ENCODE measurements at regions not wholly inside any gene's neighbourhood (a gene's known extent, or its start where the extent isn't known, plus 50 kb on each side); places are given as distances from the start of the nearest gene placed in this dataset.

DNA sequence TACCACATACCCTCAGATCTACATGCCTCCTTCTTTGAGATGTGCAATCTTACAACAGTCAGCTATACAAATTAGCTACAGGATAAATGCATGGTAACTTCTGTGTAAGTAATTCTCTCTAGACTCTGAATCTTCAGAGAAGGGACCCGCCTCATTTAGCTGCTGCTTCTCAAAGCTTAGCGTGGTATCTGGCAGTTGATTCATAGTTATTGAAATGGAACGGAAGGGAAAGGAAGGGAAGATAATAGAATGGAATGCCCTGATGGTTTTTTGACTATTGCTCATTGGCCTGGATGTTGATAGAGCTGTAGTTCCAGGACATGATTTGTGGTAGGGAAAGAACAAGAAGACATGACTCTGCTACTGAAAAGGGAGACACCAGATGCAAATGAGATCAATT, 498.1 kb upstream of the CRIM1 start:
- H3K27me3 ChIP-seq = no peaks in the 10 kb centered on the region
- H3K36me3 ChIP-seq = no peaks in the 10 kb centered on the region
- no peak for DNase-seq (ENCODE audit: low read depth in 1 of 2, low spot score in 1 of 2)
- no peaks in the 10 kb centered on the region for H3K4me1 ChIP-seq (ENCODE audit: low read depth)
- H3K9me3 ChIP-seq (ENCODE audit: low read depth) = no peaks in the 10 kb centered on the region
- H3K27ac ChIP-seq = no peak overlapping the region
- TF ChIP-seq, protein P1, sequence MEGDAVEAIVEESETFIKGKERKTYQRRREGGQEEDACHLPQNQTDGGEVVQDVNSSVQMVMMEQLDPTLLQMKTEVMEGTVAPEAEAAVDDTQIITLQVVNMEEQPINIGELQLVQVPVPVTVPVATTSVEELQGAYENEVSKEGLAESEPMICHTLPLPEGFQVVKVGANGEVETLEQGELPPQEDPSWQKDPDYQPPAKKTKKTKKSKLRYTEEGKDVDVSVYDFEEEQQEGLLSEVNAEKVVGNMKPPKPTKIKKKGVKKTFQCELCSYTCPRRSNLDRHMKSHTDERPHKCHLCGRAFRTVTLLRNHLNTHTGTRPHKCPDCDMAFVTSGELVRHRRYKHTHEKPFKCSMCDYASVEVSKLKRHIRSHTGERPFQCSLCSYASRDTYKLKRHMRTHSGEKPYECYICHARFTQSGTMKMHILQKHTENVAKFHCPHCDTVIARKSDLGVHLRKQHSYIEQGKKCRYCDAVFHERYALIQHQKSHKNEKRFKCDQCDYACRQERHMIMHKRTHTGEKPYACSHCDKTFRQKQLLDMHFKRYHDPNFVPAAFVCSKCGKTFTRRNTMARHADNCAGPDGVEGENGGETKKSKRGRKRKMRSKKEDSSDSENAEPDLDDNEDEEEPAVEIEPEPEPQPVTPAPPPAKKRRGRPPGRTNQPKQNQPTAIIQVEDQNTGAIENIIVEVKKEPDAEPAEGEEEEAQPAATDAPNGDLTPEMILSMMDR (IDR thresholded peaks at IDR 0.05; ENCODE audit: low read depth, low read length) = no peak
- H3K4me3 ChIP-seq = no peak overlapping the region

- TF ChIP-seq, protein P1 (IDR thresholded peaks at IDR 0.05; ENCODE audit: low read depth, low read length) = no peak
- no peaks in the 10 kb centered on the region for H3K9me3 ChIP-seq (ENCODE audit: low read depth)
- H3K36me3 ChIP-seq = no peaks in the 10 kb centered on the region
- H3K27ac ChIP-seq = no peak overlapping the region
- no peak overlapping the region for H3K4me3 ChIP-seq
- peak in 1 of 2 donors; percentile 75 for DNase-seq (ENCODE audit: low read depth in 1 of 2, low spot score in 1 of 2)
- H3K4me1 ChIP-seq (ENCODE audit: low read depth) = no peaks in the 10 kb centered on the region
- H3K27me3 ChIP-seq = no peaks in the 10 kb centered on the region
Measured at GRCh38 chr2:35831385-35831784, 524.2 kb upstream of the CRIM1 start.

- H3K36me3 ChIP-seq = no peaks in the 10 kb centered on the region
- H3K4me3 ChIP-seq = no peak overlapping the region
- TF ChIP-seq, protein P1 (IDR thresholded peaks at IDR 0.05; ENCODE audit: low read depth, low read length) = no peak
- no peaks in the 10 kb centered on the region for H3K9me3 ChIP-seq (ENCODE audit: low read depth)
- DNase-seq (ENCODE audit: low read depth in 1 of 2, low spot score in 1 of 2) = no peak
- H3K4me1 ChIP-seq (ENCODE audit: low read depth) = no peaks in the 10 kb centered on the region
- H3K27me3 ChIP-seq = no peaks in the 10 kb centered on the region
- no peak overlapping the region for H3K27ac ChIP-seq
Measured at GRCh38 chr2:35830833-35831232, 524.7 kb upstream of the CRIM1 start.

DNA sequence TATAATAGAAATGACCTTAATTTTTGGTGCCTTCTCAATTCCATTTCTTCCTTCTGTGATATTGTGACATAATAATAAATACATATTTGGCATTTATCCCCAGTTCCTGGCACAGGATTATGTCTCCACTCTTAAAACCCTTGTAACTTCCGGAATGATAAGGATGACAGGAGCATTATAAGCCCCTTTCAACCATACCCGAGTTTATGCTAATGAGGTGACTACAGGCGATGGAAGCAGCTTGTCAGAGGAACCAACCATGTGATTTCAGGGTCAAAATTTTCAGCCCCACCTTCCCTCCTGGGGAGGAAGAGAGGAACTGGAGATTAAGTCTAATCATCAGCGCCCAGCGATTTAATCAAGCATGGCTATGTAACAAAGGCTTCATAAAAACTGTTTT, 528.5 kb upstream of the CRIM1 start:
- no peaks in the 10 kb centered on the region for H3K36me3 ChIP-seq
- TF ChIP-seq, protein P1 (IDR thresholded peaks at IDR 0.05; ENCODE audit: low read depth, low read length) = no peak

DNA sequence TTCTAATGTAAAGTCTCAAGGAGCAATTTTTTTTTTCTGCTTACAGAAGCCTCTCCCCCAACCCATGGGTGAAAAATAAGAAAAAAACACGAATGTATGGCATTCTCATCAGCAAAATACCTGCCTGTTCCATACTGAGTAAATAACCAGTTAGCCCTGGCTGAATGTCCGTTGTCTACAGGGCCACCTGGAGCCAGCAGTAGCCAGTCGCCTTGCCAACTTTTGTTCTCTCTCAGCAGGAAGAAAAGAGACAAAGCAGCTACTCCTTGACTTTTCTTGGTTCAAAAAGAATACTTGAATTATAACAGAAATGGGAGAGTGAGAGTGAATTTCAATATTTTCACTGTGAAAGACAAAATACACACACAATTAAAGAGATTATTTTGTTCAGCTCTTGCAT, 532.9 kb upstream of the CRIM1 start:
- no peaks in the 10 kb centered on the region for H3K4me1 ChIP-seq (ENCODE audit: low read depth)
- H3K27ac ChIP-seq = no peak overlapping the region
- no peaks in the 10 kb centered on the region for H3K27me3 ChIP-seq
- no peak for DNase-seq (ENCODE audit: low read depth in 1 of 2, low spot score in 1 of 2)
- H3K36me3 ChIP-seq = no peaks in the 10 kb centered on the region
- no peaks in the 10 kb centered on the region for H3K9me3 ChIP-seq (ENCODE audit: low read depth)
- TF ChIP-seq, protein P1 (IDR thresholded peaks at IDR 0.05; ENCODE audit: low read depth, low read length) = no peak
- no peak overlapping the region for H3K4me3 ChIP-seq

More for the DNA sequence above, 528.5 kb upstream of the CRIM1 start:
- H3K4me1 ChIP-seq (ENCODE audit: low read depth) = no peaks in the 10 kb centered on the region
- DNase-seq (ENCODE audit: low read depth in 1 of 2, low spot score in 1 of 2) = no peak
- no peaks in the 10 kb centered on the region for H3K27me3 ChIP-seq
- no peak overlapping the region for H3K27ac ChIP-seq
- no peaks in the 10 kb centered on the region for H3K9me3 ChIP-seq (ENCODE audit: low read depth)
- no peak overlapping the region for H3K4me3 ChIP-seq

GRCh38 chr2:35821675-35822074, 533.9 kb upstream of the CRIM1 start:
- Histone ChIP-seq H3K4me3 (no peak overlapping the region), H3K36me3 (no peaks in the 10 kb centered on the region), H3K4me1 (ENCODE audit: low read depth) (no peaks in the 10 kb centered on the region), H3K9me3 (ENCODE audit: low read depth) (no peaks in the 10 kb centered on the region), H3K27ac (no peak overlapping the region), H3K27me3 (no peaks in the 10 kb centered on the region)
- DNase-seq (ENCODE audit: low read depth in 1 of 2, low spot score in 1 of 2) = no peak
- TF ChIP-seq, protein P1 (IDR thresholded peaks at IDR 0.05; ENCODE audit: low read depth, low read length) = no peak
